ENCODE measurements at regions not wholly inside any gene's neighbourhood (a gene's known extent, or its start where the extent isn't known, plus 50 kb on each side); places are given as distances from the start of the nearest gene placed in this dataset.

GRCh38 chr3:64813326-64813725, 125.5 kb upstream of the ADAMTS9 start:
- TF ChIP-seq, protein P1, sequence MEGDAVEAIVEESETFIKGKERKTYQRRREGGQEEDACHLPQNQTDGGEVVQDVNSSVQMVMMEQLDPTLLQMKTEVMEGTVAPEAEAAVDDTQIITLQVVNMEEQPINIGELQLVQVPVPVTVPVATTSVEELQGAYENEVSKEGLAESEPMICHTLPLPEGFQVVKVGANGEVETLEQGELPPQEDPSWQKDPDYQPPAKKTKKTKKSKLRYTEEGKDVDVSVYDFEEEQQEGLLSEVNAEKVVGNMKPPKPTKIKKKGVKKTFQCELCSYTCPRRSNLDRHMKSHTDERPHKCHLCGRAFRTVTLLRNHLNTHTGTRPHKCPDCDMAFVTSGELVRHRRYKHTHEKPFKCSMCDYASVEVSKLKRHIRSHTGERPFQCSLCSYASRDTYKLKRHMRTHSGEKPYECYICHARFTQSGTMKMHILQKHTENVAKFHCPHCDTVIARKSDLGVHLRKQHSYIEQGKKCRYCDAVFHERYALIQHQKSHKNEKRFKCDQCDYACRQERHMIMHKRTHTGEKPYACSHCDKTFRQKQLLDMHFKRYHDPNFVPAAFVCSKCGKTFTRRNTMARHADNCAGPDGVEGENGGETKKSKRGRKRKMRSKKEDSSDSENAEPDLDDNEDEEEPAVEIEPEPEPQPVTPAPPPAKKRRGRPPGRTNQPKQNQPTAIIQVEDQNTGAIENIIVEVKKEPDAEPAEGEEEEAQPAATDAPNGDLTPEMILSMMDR (IDR thresholded peaks at IDR 0.05; ENCODE audit: insufficient read depth, missing control alignments): no peak
- DNase-seq (ENCODE audit: insufficient read length, low spot score) (no peak), FAIRE-seq (no peak)

- FAIRE-seq: no peak
Measured at GRCh38 chr3:64809086-64809485, 121.3 kb upstream of the ADAMTS9 start.

GRCh38 chr3:64808061-64808460, 120.3 kb upstream of the ADAMTS9 start:
- TF ChIP-seq, protein P1 (IDR thresholded peaks at IDR 0.05; ENCODE audit: insufficient read depth, missing control alignments): no peak
- FAIRE-seq (no peak), DNase-seq (ENCODE audit: insufficient read length, low spot score) (no peak)

More at GRCh38 chr3:64809086-64809485, 121.3 kb upstream of the ADAMTS9 start:
- TF ChIP-seq, protein P1 (IDR thresholded peaks at IDR 0.05; ENCODE audit: insufficient read depth, missing control alignments): no peak
- DNase-seq (ENCODE audit: insufficient read length, low spot score): no peak

DNA sequence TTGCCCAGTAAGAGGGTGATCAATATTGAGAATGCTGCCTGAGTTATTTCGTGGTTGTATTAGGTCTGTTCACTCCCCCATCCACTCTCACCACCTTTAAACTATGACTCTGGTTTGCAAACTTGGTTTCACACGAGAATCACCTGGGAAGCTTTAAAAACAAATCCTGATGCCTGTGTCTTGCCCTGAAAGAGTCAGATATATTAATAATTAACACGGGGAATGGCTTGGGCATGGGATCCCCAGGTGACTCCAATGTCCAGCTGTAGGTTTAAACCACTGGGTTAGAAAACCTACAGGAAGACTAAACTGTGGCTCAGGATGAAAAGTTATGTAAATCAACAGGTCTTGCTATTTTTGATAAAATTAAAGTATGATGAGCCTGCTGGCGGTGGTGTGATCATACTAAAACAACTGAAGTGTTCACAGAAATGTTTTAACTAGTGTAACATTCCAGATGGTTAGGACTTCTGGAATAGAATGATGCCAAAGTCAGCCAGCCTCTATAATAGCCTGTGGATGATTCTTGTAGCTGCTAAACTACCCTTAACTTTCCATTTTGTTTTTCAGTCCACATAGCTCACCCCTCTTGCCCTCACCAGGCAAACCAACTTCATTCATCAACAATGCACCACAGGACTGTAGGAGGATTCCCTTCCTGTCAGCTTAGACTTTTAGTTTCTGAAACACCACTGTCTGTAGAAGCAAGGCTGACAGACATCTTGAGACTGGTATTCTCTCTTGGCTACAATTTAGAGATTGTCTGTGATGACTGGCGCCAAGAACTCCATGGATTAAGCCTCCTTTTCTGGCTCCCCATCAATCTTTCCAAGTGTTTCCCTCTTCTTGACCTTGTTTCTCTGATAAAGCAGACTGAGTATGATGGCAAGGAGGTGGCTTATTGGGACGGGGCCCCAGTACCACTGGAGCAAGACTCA, 119.1 kb upstream of the ADAMTS9 start:
- FAIRE-seq (no peak), DNase-seq (ENCODE audit: insufficient read length, low spot score) (no peak)
- TF ChIP-seq, protein P1 (IDR thresholded peaks at IDR 0.05; ENCODE audit: insufficient read depth, missing control alignments): no peak

DNA sequence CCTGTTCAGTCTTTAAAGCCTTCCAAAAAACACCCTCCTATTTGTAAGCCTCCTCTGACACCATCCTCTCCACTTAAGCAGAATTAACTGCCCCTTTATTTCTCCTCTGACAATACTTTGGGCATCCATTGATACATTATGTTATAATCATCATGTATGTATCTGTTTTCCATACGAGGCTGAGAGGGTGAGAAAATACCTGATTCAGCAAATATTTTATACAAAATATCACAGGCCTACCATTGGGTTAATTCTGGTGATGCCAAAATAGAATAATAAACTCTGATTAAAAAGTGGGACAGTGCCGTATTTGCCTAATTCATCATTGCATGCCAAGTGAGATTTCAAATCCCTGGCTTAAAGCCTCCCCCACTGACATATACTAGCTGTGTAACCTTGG, 118.2 kb upstream of the ADAMTS9 start:
- TF ChIP-seq, protein P1 (IDR thresholded peaks at IDR 0.05; ENCODE audit: insufficient read depth, missing control alignments): no peak
- FAIRE-seq: no peak
- no peak for DNase-seq (ENCODE audit: insufficient read length, low spot score)

DNA sequence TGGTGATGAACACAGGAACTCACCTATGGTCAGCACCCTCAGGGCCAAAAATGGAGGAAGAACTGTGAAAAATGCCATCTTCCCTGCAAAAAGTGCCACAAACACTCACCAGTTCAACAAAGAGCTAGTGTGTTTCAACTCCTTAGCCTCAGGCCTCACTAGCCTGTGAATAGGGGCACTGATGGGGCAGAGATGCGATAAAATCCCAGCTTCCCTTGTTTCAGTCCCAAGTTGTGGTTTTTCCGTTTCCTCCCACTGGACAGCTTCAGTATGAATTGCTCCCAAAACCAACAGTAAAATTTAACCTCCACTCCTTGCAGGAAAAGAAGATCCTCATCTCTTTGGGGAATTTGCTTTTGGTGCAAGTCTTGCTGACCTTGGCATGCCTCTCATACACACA, 117.4 kb upstream of the ADAMTS9 start:
- FAIRE-seq: no peak
- DNase-seq (ENCODE audit: insufficient read length, low spot score): no peak
- TF ChIP-seq, protein P1 (IDR thresholded peaks at IDR 0.05; ENCODE audit: insufficient read depth, missing control alignments): no peak

- no peak for DNase-seq (ENCODE audit: insufficient read length, low spot score)
- FAIRE-seq: no peak
- TF ChIP-seq, protein P1 (IDR thresholded peaks at IDR 0.05; ENCODE audit: insufficient read depth, missing control alignments): no peak
Measured at GRCh38 chr3:64803469-64803868, 115.7 kb upstream of the ADAMTS9 start.

All from D721Med (cell line).